HepG2 (cell line): ENCODE measurements at regions not wholly inside any gene's neighbourhood (a gene's known extent, or its start where the extent isn't known, plus 50 kb on each side); places are given as distances from the start of the nearest gene placed in this dataset.

ENCODE experiments used
- ATAC-seq: fragments of 200-7000 bp; cut with Tn5 transposase; 3 replicates; pipeline ENCODE4 v1.9.1; 2020; ENCODE audit warnings: mild to moderate bottlenecking, moderate library complexity
- BruUV-seq: library from RNA; stranded (reverse); fragments of 400-500 nt; replicated peaks from 2 replicates; lab custom pipeline; 2021; lab: Mats Ljungman, UMichigan
- CTCF ChIA-PET: fragments of 300-600 bp; formaldehyde crosslinking; extraction: SDS; loops from one replicate; lab custom pipeline; 2021; ENCODE audit warnings: low total read pairs, inconsistent platforms, low intra/inter-chr PET ratio; lab: Yijun Ruan, JAX
- POLR2A ChIA-PET: fragments of 350-600 bp; sonication (Branson Sonifier 250); formaldehyde crosslinking; loops from one replicate; lab custom pipeline; 2020; ENCODE audit warnings: antibody characterized with exemption, inconsistent platforms; lab: Yijun Ruan, JAX
- DNase-seq: peaks from one replicate; pipeline ENCODE4 v3.0.0-alpha.2; 2015; ENCODE audit warnings: low spot score
- FAIRE-seq: peaks from 3 replicates; lab custom pipeline; 2011; peaks lifted over from hg19 to GRCh38; lab: Jason Lieb, UNC
- H2AFZ ChIP-seq: one replicate; pipeline ENCODE4 v1.6.1; 2011; ENCODE audit warnings: low read length, inconsistent platforms
- H3K27ac ChIP-seq: fragments of 300-600 bp; 3 replicates; pipeline ENCODE4 v1.8.0; 2011; ENCODE audit warnings: mixed run types, mild to moderate bottlenecking, mixed read lengths, low read length, inconsistent platforms; ENCODE audit not compliant: insufficient read depth; ENCODE audit errors: extremely low read length
- H3K27me3 ChIP-seq, 2 experiments: fragments of 200-600 bp in 1 of 2; 2 replicates in 1 of 2; 3 replicates in 1 of 2; pipeline versions ENCODE4 v1.6.0 to v1.8.0; 2011; ENCODE audit warnings: low read length in 2 of 2, mild to moderate bottlenecking in 2 of 2, moderate library complexity in 2 of 2, inconsistent platforms in 1 of 2; ENCODE audit not compliant: insufficient read depth in 2 of 2, control insufficient read depth in 1 of 2
- H3K36me3 ChIP-seq, 2 experiments: fragments of 200-600 bp in 1 of 2; replicated peaks in 1 of 2; 2 replicates in 1 of 2; 3 replicates in 1 of 2; pipeline versions ENCODE4 v1.5.1 to v1.8.0; 2011; ENCODE audit warnings: low read length in 2 of 2, inconsistent platforms in 1 of 2; ENCODE audit not compliant: insufficient read depth in 2 of 2, control insufficient read depth in 1 of 2
- H3K4me1 ChIP-seq: 2 replicates; pipeline ENCODE4 v1.5.1; 2012; ENCODE audit warnings: low read length, inconsistent platforms; ENCODE audit not compliant: insufficient read depth
- H3K4me2 ChIP-seq: 2 replicates; pipeline ENCODE4 v1.6.0; 2011; ENCODE audit warnings: low read depth, low read length, inconsistent platforms
- H3K4me3 ChIP-seq, 3 experiments: fragments of 200-600 bp in 1 of 3; sonication (generic), shearing (Covaris generic) in 1 of 3; replicated peaks in 1 of 3; 2 replicates each; pipeline ENCODE4 v1.5.1; 2011 to 2016; ENCODE audit warnings: low read length in 3 of 3, inconsistent platforms in 2 of 3, low read depth in 2 of 3, mild to moderate bottlenecking in 2 of 3, control low read depth in 1 of 3, mixed read lengths in 1 of 3; ENCODE audit not compliant: insufficient read depth in 1 of 3
- H3K79me2 ChIP-seq: one replicate; pipeline ENCODE4 v1.6.1; 2011; ENCODE audit warnings: low read length, inconsistent platforms; ENCODE audit not compliant: insufficient read depth
- H3K9ac ChIP-seq: 2 replicates; pipeline ENCODE4 v1.6.0; 2011; ENCODE audit warnings: mild to moderate bottlenecking, low read depth, low read length, inconsistent platforms; ENCODE audit not compliant: insufficient read depth
- H3K9me3 ChIP-seq: 2 replicates; pipeline ENCODE4 v1.5.1; 2012; ENCODE audit warnings: mild to moderate bottlenecking, low read length
- H4K20me1 ChIP-seq: 2 replicates; pipeline ENCODE4 v1.6.0; 2011; ENCODE audit warnings: inconsistent platforms, mild to moderate bottlenecking, low read length, moderate library complexity; ENCODE audit not compliant: insufficient read depth
- BCLAF1 ChIP-seq: fragments of 450-650 bp; IDR thresholded peaks from 2 replicates; pipeline ENCODE4 v1.6.1; 2017; ENCODE audit warnings: mild to moderate bottlenecking
- BORCS8-MEF2B ChIP-seq: sonication (generic); formaldehyde crosslinking; IDR thresholded peaks from 2 replicates; pipeline ENCODE4 v1.8.0; 2022; ENCODE audit warnings: mild to moderate bottlenecking, missing genetic modification reagents
- ETV5 ChIP-seq: IDR thresholded peaks from 2 replicates; pipeline ENCODE4 v1.6.1; 2018; ENCODE audit warnings: missing biosample characterization, missing genetic modification reagents, inconsistent platforms, borderline replicate concordance
- JDP2 ChIP-seq: sonication (generic); formaldehyde crosslinking; IDR thresholded peaks from 2 replicates; pipeline ENCODE4 v1.8.1; 2022; ENCODE audit warnings: missing genetic modification reagents, borderline replicate concordance
- KMT2A ChIP-seq: sonication (generic); formaldehyde crosslinking; IDR thresholded peaks from 2 replicates; pipeline ENCODE4 v1.4.0; 2020; ENCODE audit warnings: missing genetic modification reagents
- RFX1 ChIP-seq: fragments of 450-650 bp; IDR thresholded peaks from 2 replicates; pipeline ENCODE4 v1.6.1; 2017
- SIN3B ChIP-seq: fragments of 150-350 bp; IDR thresholded peaks from 2 replicates; pipeline ENCODE4 v1.6.1; 2014; ENCODE audit warnings: low read length
- TRIM24 ChIP-seq: sonication (generic); formaldehyde crosslinking; IDR thresholded peaks from 2 replicates; pipeline ENCODE4 v1.8.0; 2022; ENCODE audit warnings: mild to moderate bottlenecking, missing genetic modification reagents
- ZFP82 ChIP-seq: sonication (generic); formaldehyde crosslinking; IDR thresholded peaks from 2 replicates; pipeline ENCODE4 v1.5.1; 2020; ENCODE audit warnings: mild to moderate bottlenecking, missing genetic modification reagents, borderline replicate concordance
- ZNF20 ChIP-seq: sonication (generic); formaldehyde crosslinking; IDR thresholded peaks from 2 replicates; pipeline ENCODE4 v1.4.0; 2020; ENCODE audit warnings: mild to moderate bottlenecking, moderate library complexity, missing genetic modification reagents
- ZNF703 ChIP-seq: sonication (generic); formaldehyde crosslinking; IDR thresholded peaks from 2 replicates; pipeline ENCODE4 v1.5.1; 2020; ENCODE audit warnings: missing genetic modification reagents, mild to moderate bottlenecking, moderate library complexity, borderline replicate concordance
- ZNF777 ChIP-seq: sonication (generic); formaldehyde crosslinking; IDR thresholded peaks from 2 replicates; pipeline ENCODE4 v1.4.0; 2020; ENCODE audit warnings: missing genetic modification reagents
- ZNF782 ChIP-seq: sonication (generic); formaldehyde crosslinking; IDR thresholded peaks from 2 replicates; pipeline ENCODE4 v1.4.0; 2020; ENCODE audit warnings: missing genetic modification reagents, mild to moderate bottlenecking, borderline replicate concordance
- ZNF816 ChIP-seq: sonication (generic); formaldehyde crosslinking; IDR thresholded peaks from 2 replicates; pipeline ENCODE4 v1.8.0; 2022; ENCODE audit warnings: missing genetic modification reagents, mild to moderate bottlenecking, borderline replicate concordance
- WGBS: methylation state at CpG from one replicate; pipeline ENCODE4 v1.1.6; 2017; ENCODE audit warnings: low lambda C conversion rate; 5-methylcytosine and 5-hydroxymethylcytosine counted together
- in situ Hi-C: cut with HindIII; loops from 2 replicates; pipeline ENCODE4 v1.10.0; 2017; ENCODE audit warnings: low pct_unique_long_range_greater_than_20kb; ENCODE audit not compliant: extremely low pct_ligation_motif_present
- intact Hi-C: fragments of 100-400 bp; cut with micrococcal nuclease; formaldehyde crosslinking; loops from one replicate; pipeline ENCODE4 v1.10.0; 2022; ENCODE audit not compliant: unreplicated experiment
- TF ChIP-seq, protein P1 (sequence below): sonication (generic); formaldehyde crosslinking; IDR thresholded peaks from 2 replicates; pipeline ENCODE4 v1.4.0; 2020; ENCODE audit warnings: missing genetic modification reagents
- TF ChIP-seq, protein P2 (sequence below): sonication (generic); formaldehyde crosslinking; IDR thresholded peaks from 2 replicates; pipeline ENCODE4 v1.8.1; 2022; ENCODE audit warnings: mild to moderate bottlenecking, missing genetic modification reagents

- TF ChIP-seq ETV5 (CRISPR knock-in tag) (no peak), BCLAF1 (no peak), ZNF20 (CRISPR knock-in tag) (no peak), ZNF703 (CRISPR knock-in tag) (no peak)
- TF ChIP-seq, protein P1, sequence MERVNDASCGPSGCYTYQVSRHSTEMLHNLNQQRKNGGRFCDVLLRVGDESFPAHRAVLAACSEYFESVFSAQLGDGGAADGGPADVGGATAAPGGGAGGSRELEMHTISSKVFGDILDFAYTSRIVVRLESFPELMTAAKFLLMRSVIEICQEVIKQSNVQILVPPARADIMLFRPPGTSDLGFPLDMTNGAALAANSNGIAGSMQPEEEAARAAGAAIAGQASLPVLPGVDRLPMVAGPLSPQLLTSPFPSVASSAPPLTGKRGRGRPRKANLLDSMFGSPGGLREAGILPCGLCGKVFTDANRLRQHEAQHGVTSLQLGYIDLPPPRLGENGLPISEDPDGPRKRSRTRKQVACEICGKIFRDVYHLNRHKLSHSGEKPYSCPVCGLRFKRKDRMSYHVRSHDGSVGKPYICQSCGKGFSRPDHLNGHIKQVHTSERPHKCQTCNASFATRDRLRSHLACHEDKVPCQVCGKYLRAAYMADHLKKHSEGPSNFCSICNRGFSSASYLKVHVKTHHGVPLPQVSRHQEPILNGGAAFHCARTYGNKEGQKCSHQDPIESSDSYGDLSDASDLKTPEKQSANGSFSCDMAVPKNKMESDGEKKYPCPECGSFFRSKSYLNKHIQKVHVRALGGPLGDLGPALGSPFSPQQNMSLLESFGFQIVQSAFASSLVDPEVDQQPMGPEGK (CRISPR knock-in tag): no peak
- TF ChIP-seq, protein P2, sequence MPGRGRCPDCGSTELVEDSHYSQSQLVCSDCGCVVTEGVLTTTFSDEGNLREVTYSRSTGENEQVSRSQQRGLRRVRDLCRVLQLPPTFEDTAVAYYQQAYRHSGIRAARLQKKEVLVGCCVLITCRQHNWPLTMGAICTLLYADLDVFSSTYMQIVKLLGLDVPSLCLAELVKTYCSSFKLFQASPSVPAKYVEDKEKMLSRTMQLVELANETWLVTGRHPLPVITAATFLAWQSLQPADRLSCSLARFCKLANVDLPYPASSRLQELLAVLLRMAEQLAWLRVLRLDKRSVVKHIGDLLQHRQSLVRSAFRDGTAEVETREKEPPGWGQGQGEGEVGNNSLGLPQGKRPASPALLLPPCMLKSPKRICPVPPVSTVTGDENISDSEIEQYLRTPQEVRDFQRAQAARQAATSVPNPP (CRISPR knock-in tag): no peak
Observed at GRCh38 chr13:88196106-88196505, 524.9 kb downstream of the SLITRK5 start (continued).

- no peak overlapping the region for H3K9ac ChIP-seq
- H3K4me2 ChIP-seq: no peak overlapping the region
- in situ Hi-C loops (no loop called here), intact Hi-C loops (no loop called here)
- no peak overlapping the region for H3K4me3 ChIP-seq
- H4K20me1 ChIP-seq: no peaks in the 10 kb centered on the region
- no peaks in the 10 kb centered on the region for H3K36me3 ChIP-seq
- CTCF ChIA-PET: no interaction called here
- ATAC-seq (no peak), DNase-seq (no peak), FAIRE-seq (no peak)
- peaks cover 14% of the 10 kb centered on the region for H3K9me3 ChIP-seq
- H2AFZ ChIP-seq: no peak overlapping the region
- H3K27me3 ChIP-seq: no peaks in the 10 kb centered on the region
- 28% methylated on average over 6 of the region's 6 CpGs for WGBS
- no peak for TF ChIP-seq SIN3B
- no peak for TF ChIP-seq KMT2A
- no peak for TF ChIP-seq RFX1
- TF ChIP-seq BORCS8-MEF2B (CRISPR knock-in tag): no peak
- TF ChIP-seq JDP2 (CRISPR knock-in tag): no peak
- no peak for TF ChIP-seq TRIM24 (CRISPR knock-in tag)
- TF ChIP-seq ZNF777 (CRISPR knock-in tag): no peak
- no peak for TF ChIP-seq ZFP82 (CRISPR knock-in tag)
- TF ChIP-seq ZNF816 (CRISPR knock-in tag): no peak
- no peak for TF ChIP-seq ZNF782 (CRISPR knock-in tag)
- H3K4me1 ChIP-seq: no peaks in the 10 kb centered on the region
- H3K27ac ChIP-seq: no peak overlapping the region
- no TSS peak for BruUV-seq
- no peaks in the 10 kb centered on the region for H3K79me2 ChIP-seq
- POLR2A ChIA-PET: no interaction called here
Observed at GRCh38 chr13:88217372-88217771, 546.2 kb downstream of the SLITRK5 start.
